Left colon (tissue), 2 donors: ENCODE measurements at regions not wholly inside any gene's neighbourhood (a gene's known extent, or its start where the extent isn't known, plus 50 kb on each side); places are given as distances from the start of the nearest gene placed in this dataset.

Experiments
- ATAC-seq: fragments of 200-7000 bp; cut with Tn5 transposase; one replicate; pipeline ENCODE4 v1.9.1; 2020; ENCODE audit warnings: mild to moderate bottlenecking, moderate library complexity
- DNase-seq, 2 donors: peaks; one replicate each; pipeline ENCODE4 v3.0.0-alpha.2; 2020
- intact Hi-C, 2 donors: fragments of 100-400 bp; cut with DNase I in 1 of 2; cut with micrococcal nuclease in 1 of 2; formaldehyde crosslinking; loops; one replicate each; pipeline versions ENCODE4 v1.11.2 to v1.14.0; 2022; cut with DNase I, micrococcal nuclease
- donor health status: DM: no; HTN: no; CAD: no.
- donor health status: DM: yes; HTN: yes; CAD: no.

DNA sequence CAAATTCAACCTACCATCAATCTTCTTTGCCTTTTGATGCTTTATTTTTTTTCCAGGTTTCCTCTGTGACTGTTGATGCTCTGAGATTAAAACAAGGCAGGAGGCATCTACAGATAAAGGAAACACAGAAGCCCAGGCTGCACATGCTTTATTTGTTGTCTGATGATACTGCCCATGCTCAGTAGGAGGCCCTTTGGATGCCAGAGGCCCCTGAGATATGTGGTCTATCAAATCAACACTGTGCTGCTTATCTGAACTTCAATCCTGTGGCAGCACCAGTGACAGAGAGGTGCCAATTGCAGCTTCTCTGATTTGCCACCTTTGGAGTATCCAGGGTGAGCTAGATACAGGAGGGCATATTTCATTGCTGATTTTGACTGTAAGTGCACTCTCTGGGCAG, 571.3 kb upstream of the TBX3 start:
- ATAC-seq, result no peak
- DNase-seq, result no peak

DNA sequence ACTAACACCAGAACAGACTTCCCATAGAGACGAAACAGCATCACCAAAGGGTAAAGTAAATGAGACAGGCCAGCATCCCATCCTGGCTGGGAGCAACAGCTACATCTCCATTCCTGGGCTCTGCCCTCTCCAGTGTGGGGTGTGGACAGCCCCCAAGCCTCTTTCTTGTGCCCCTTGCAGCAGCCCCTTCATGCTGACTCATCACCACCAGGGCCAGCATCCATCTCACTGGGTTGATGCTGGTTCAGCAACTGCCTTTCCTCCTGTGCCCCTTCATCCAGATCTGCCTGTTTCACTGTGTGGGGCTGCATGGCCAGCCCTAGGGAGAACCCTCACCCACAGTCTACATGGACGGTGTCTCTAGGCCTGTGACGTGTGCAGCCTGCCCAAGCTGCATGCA, 569.1 kb upstream of the TBX3 start:
- intact Hi-C loops, result no loop called here
- ATAC-seq (no peak), DNase-seq (no peak)

More for the DNA sequence above, 571.3 kb upstream of the TBX3 start:
- intact Hi-C loops, result no loop called here

DNA sequence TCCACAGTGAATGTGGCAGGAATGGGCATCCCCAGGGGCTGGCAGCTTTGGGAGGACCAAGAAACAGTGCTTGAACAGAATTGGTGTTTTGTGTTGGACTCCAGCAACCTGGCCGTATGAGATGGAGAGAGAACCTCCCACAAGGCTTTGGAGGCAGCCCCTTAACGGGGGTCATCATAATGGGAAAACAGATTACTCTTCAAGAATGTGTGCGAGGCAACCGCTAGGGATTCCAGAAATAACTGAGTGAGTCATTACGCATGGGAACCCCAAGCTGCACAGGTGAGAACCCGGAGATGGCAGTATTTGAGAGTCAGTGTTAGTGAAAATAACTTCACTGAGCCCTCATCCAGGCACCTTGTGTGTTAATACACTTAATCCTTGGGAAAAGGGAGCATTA, 567.8 kb upstream of the TBX3 start:
- intact Hi-C loops, result no loop called here
- no peak for DNase-seq
- no peak for ATAC-seq

DNA sequence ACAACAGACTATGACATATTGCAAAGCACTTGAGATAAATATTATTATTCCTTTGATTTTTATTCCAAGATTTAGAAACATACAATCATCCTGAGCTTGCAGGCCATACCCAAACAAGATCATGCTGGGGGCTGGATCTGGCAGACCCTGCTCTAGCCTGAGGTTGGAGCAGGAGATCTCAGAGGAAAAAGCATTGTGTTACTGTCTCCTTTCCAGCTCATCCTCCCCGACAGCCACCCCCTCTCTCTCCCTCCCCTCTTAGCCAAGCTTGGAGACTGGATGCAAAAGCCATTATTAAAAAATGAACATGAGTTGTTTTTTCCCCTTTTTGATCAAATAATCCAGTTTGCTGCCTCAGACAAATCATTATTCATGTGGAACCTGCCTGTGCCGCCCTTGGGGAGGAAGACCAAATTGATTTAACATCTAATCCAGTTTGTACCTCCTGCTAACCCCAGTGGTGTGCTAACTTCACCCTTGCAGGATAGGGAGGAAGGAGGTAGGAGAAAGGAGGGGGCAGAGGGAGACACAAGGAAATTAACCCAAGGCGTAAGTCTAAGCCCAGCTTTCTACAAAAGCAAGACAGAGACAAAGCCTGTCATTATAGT, 565.8 kb upstream of the TBX3 start:
- intact Hi-C loops, result no loop called here
- ATAC-seq, result no peak
- DNase-seq, result no peak

DNA sequence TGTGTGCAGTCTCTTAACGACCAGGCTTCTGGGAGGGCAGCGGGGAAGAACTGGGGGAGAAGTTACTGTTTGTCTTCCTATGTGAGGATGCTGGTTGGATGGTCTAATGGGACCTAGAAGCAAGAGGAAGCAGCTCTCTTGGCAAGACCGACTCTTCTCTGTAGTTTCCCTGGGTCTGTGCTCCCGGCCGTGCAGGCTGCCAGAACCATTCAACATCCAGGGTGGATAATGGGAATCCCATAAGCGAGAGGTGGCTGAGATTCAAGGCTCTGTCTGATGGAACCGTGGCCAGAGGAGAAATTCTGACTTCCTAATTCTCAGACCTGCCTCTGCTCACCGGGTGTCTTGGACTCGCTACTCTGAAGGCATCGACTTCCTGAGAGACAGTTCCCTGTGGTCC, 561.0 kb upstream of the TBX3 start:
- intact Hi-C loops, result no loop called here
- ATAC-seq (no peak), DNase-seq (no peak)

DNA sequence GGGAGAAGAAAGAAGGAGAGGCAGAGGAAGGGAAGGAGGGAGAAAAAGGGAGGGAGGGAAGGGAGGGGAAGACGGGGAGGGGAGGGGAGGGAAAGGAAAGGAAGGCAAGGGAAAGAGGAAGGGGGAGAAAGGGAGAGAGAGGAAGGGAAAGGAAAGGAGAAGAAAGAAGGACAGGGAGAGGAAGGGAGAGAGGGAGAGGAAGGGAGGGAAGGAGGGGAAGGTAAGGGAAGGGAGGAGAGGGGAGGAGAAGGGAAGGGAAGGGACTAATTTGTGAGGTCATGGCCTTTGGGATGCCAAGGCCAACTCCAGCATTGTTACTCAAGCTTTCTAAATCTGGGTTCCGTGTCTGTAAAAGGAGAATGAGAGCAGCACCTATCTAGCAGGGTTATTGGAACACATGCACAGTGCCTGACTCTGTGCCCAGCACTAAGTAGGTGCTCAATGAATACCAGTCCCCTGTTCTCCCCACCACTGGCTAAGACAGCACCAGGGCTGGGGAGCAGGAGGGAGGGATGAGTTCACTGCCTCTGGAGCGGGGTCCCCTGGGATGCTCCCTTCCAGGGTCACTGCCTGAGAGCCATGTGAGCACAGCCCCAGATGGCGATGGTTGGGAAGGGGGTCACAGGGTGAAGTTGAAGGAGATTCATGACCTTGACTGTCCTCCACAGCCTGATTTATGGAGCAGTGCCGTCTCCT, 560.1 kb upstream of the TBX3 start:
- intact Hi-C loops, result no loop called here
- ATAC-seq, result no peak
- no peak for DNase-seq

DNA sequence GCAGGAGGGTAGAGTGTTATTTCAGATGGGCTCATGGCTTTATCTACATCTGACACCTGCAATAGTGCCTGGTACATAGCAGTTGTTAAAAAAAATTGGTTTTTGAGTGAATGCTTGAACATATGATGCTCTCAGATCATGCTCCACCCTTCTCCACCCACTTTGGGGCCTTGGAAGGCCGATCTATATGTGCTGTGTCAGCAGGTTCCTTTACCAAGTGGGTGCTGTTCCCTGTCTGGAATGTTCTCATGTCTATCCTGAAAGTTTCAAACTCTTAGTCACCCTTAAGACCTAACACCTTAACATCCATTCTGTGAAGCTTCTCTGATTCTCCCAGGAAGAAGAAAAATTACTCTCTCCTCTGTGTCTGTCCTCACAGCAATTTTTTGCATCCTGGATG, 556.3 kb upstream of the TBX3 start:
- ATAC-seq (no peak), DNase-seq (no peak)
- intact Hi-C loops, result no loop called here

DNA sequence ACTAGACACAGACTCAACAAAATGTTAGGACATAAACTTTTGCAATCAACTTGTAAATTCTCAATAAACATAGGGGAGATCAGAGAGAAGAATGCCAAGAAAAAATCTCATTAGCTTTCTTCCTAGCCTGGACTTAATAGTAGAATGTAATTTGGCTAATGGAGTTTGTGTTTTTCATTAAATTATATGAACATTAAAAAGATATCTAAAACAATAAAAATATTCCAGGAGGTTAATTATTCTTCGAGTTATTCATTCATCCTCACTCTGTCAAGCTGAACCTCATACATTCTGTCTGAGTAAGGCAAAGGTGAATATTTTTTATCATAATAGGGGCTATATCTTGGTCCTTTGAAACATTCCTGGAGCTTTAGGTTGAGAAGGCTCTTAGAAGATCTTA, 551.9 kb upstream of the TBX3 start:
- ATAC-seq (no peak), DNase-seq (no peak)
- intact Hi-C loops, result no loop called here

DNA sequence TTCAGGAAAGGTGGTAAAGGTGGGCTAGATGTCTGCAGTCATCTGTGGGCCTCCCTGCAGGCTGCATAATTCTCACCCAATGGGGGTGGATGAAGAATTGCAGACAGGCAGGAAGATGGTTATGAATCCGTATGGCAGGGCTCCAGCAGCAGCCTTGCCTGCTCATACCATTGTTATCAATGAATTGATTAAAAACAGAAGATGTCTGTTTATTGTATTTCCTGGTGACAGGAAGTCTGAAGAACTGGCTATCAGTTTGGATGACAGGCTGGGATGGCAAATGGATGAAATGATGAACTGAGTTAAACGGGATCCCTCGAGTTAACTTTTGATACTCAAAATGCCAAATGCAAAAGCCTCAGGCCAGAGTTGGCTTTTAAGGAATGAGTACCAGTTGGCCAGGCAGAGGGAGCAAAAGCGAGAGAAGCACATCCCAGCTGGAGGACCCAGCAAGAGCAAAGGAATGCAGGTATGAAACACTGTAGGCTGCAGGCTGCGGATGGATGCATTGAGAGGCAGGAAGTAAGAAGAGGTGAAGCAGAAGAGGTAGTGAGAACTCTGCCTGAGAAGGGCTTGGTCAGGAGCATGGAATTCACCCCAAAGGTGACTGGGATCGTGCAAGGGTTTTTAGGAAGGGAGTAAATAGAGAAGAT, 550.0 kb upstream of the TBX3 start:
- no peak for ATAC-seq
- intact Hi-C loops, result no loop called here
- no peak for DNase-seq

DNA sequence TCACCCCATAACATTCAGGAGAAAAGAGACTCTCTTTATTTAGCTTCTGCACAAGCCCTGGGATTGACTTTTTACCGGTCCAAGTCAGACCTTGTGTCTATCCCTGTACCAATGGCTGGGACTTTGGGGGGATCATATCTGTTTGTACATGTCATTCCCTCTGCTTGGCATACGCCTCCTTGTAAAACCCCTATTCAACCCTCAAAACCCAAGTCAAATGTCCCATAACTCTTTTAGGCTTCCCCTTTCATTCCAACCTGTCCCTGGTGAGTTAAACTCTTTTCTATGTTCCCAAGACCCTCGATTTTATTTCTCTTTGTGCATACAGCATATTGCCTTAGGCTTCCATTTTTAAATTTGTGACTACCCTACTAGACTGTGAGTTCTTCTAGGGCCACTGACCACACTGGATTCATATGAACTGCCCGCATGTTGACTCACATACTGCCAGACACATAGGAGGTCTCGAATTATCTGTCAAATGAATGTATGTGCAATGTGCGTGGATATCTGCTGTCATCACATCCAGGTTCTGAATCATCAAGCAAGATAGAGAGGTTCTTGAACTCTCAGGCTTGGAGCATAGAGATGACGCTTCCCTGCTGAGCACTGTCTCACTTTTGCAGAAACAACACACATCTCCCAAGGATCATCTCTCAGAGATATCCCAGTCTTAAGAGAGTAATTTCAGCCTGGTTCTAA, 548.6 kb upstream of the TBX3 start:
- DNase-seq (no peak), ATAC-seq (no peak)
- intact Hi-C loops, result no loop called here

DNA sequence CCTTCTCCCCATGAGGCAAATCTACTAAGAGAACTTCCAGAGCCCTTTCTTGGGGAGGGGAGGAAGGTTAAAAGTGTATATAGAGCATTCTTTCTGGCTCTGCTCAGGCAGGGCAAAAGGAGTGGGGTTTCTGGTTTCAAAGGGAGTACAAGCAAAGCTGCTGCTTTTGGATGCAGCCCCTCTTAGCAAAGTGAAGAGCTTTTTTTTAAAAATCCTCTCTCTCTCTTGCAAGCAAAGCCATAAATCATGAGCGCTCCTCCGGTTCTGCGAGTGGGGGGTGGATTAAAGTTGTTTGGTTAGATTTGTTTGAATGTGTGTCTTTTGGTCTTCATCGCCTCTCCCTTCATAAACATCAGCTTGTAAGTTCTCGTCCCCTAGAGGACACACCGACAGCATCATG, 546.6 kb upstream of the TBX3 start:
- no peak for DNase-seq
- intact Hi-C loops, result no loop called here
- ATAC-seq, result no peak

DNA sequence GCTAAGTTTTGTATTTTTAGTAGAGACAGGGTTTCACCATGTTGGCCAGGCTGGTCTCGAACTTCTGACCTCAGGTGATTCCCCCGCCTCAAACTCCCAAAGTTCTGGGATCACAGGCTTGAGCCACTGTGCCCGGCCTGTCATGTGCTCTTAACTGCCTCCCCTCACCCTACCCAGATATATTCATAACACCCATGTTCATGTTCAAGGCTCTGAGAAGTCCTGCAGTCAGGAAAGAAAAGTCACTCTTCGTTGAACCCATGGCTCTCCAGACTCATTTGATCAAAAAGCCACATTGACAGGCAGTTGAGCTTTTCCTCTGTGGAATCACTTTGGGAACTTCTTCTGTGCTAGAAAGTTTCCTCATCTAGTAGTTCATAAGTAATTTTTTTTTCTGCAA, 545.5 kb upstream of the TBX3 start:
- ATAC-seq, result no peak
- intact Hi-C loops, result no loop called here
- no peak for DNase-seq

DNA sequence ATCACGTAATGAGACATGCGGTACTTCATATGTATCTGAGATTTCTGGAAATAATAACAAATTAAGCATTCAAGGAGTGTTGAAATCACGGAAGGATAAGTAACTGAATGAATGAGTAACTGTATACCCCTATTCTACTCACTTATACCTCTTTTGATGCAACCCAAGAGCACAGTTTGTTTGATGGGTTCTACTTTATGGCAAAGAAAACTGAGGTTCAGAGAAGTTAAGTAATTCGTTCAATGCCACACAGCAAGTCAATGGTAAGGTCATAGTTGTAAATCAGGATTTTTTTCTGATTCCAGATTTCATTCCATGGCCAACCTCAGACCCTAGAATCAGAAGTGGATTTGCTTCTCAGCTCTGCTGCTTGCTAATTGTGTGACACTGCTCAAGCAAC, 544.5 kb upstream of the TBX3 start:
- intact Hi-C loops, result no loop called here
- no peak for ATAC-seq
- no peak for DNase-seq

DNA sequence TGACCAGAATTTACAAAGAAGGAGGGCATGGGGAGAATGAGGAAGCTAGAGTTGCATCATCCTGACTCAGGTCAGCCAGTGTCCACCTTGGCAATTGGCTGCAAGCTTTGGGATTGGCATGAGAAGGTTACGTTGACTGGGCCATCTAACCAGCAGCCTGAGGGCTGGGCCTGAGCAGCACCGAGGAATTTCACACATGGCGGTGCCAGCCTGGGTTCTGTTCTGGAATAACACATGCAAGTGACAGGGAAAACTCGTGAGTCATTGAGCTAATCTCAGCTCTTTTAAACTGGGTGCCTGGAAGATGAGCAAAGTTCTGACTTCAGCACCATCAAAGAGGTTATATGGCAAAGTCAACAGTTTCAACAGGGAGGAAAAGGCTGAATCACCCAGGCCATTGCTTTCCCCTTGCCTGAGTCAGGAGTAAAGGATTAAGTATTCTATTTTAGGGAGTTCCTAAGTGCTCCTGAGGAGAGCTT, 543.2 kb upstream of the TBX3 start:
- no peak for DNase-seq
- ATAC-seq, result no peak
- intact Hi-C loops, result no loop called here

DNA sequence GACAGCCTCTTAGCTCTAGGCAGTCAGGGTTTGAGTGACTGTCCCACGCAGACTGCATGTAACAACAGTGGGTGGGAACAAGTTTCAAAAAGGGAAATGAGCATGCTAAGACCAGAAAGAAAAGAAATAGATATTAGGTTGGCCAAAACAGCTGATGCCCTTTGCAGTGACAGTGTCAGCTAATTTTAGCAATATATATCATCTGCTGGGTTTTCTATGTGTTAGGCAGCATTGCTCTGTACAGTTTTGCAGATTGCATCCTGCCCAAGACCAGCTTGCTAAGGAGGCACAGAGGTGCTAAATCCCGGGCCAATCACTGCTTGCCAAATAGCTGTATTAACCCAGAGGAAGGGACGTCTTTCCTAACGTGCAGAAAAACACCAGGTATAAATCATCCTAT, 541.9 kb upstream of the TBX3 start:
- intact Hi-C loops, result no loop called here
- ATAC-seq, result no peak

DNA sequence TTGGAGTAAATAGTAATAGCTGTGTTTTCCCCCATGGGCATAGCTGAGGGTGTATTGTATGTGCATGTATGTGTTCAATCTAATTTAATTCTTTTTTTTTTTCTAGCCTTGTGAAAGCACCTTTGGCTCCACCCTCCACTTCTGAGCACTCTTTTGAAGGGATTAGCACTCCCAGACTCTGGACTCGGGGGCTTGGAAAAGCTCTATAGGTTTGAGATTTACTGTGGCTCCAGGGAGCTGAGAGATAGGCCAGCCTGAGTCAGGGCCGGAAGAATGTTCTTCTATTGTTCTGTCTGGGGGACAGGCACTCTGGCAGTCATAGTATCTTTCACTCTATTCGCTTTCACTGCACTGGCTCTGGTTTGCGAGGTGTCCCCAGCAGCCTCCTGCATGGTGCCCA, 540.0 kb upstream of the TBX3 start:
- ATAC-seq, result no peak
- intact Hi-C loops, result no loop called here
- no peak for DNase-seq

More for the DNA sequence above, 541.9 kb upstream of the TBX3 start:
- DNase-seq, result no peak

DNA sequence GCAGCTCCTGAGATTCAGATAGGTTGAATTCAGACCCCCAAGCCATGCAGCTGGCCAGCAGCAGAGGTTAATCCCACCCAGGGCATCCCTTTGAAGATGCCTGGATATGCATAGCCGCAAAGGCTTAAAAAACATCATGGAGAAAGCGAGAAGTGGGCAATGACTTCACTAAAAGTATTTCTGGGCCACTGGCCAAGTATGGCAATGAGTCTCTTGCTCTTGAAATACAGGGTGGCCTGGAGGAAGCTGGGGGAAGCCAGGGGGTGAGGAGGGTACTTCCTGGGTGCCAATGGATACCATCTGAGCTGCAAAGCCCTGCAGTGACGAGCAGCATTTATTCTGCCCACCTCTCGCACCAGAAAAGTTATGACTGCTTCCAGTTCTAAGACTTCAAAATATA, 539.3 kb upstream of the TBX3 start:
- intact Hi-C loops, result no loop called here
- ATAC-seq (no peak), DNase-seq (no peak)

DNA sequence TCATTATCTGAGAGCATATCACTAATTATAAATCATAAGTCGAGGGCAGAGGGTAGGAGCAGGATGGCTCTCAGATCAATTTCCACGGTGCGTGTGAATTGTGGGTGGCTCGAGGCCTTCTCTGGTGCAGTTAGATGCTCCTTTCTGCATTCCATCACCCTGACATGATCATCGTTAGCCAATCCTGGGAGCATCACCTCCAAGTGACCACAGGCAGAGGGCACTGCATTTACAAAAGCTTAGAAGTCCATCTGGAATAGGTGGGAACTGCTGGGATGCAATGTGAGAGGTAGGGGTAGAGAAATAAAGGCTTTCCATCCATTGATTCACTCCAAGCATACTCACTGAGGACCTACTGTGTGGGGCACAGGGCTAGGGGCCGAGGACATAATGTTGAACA, 538.2 kb upstream of the TBX3 start:
- intact Hi-C loops, result no loop called here
- ATAC-seq, result no peak
- DNase-seq, result no peak

DNA sequence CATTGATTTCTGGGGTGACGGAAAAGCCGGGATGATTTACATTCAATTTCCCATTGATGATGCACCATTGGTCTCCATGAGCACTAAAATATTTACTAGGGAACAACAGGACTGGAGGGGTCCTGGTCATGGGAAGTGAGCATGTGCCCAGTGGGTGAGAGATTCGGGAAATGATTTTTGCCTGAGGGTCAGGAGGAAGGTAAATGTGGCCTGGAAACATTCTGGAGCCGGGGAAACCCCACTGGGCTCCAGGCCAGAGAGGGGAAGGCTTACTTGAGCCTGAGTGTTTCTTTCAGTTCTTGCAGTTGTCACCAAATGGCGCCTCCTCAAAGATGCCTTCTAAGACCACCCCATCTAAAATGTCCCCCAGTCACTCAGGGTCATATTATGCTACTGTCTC, 532.3 kb upstream of the TBX3 start:
- no peak for DNase-seq
- intact Hi-C loops, result no loop called here
- ATAC-seq, result no peak

DNA sequence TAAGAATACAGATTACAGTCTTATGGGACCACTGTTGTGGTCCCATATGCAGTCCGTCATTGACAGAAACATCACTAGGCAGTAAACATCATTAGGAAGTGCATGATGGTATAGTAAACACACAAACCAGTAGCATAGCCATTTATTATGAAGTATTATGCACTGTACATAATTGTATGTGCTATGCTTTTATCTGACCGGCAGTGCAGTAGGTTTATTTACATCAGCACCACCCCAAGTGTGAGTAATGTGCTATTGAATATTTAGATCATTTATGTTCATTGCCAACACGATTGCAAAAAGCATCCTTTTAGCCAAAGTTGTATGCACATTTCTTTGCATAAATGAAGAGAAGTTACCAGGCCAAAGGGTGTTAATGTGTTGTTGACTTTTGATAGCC, 531.6 kb upstream of the TBX3 start:
- no peak for DNase-seq
- intact Hi-C loops, result no loop called here

More for the DNA sequence above, 531.6 kb upstream of the TBX3 start:
- no peak for ATAC-seq
